ENCODE measurements at regions not wholly inside any gene's neighbourhood (a gene's known extent, or its start where the extent isn't known, plus 50 kb on each side); places are given as distances from the start of the nearest gene placed in this dataset.
A peak's percentile ranks its signal among the peaks of the same experiment; 100 is the strongest.

- no peaks in the 10 kb centered on the region for H3K27me3 Mint-ChIP-seq (ENCODE audit: low read depth)
- no peak overlapping the region for H3K4me3 Mint-ChIP-seq
- peaks cover 5% of the 10 kb centered on the region for H3K36me3 Mint-ChIP-seq (ENCODE audit: low read depth)
- peaks cover 3% of the 10 kb centered on the region for H3K9me3 Mint-ChIP-seq
- H3K4me1 Mint-ChIP-seq (ENCODE audit: low read depth), result peaks cover 22% of the 10 kb centered on the region
- no peak overlapping the region for H3K27ac Mint-ChIP-seq
Measured at GRCh38 chr20:4076671-4077070, 61.3 kb upstream of the RNF24 start.

GRCh38 chr20:4076033-4076432 is 60.7 kb upstream of the RNF24 start:
- Mint-ChIP-seq H3K36me3 (ENCODE audit: low read depth) (peaks cover 2% of the 10 kb centered on the region), H3K4me3 (no peak overlapping the region), H3K27ac (no peak overlapping the region)

GRCh38 chr20:4074877-4075455 is 59.6 kb upstream of the RNF24 start:
- H3K36me3 Mint-ChIP-seq (ENCODE audit: low read depth), result peaks cover 2% of the 10 kb centered on the region
- no peak overlapping the region for H3K27ac Mint-ChIP-seq
- H3K27me3 Mint-ChIP-seq (ENCODE audit: low read depth), result no peaks in the 10 kb centered on the region
- H3K9me3 Mint-ChIP-seq, result peaks cover 1% of the 10 kb centered on the region
- H3K4me1 Mint-ChIP-seq (ENCODE audit: low read depth), result peaks cover 19% of the 10 kb centered on the region
- no peak overlapping the region for H3K4me3 Mint-ChIP-seq

More at GRCh38 chr20:4076033-4076432, 60.7 kb upstream of the RNF24 start:
- no peaks in the 10 kb centered on the region for H3K27me3 Mint-ChIP-seq (ENCODE audit: low read depth)
- peaks cover 19% of the 10 kb centered on the region for H3K4me1 Mint-ChIP-seq (ENCODE audit: low read depth)
- no peaks in the 10 kb centered on the region for H3K9me3 Mint-ChIP-seq

- H3K27me3 Mint-ChIP-seq (ENCODE audit: low read depth), result no peaks in the 10 kb centered on the region
- peaks cover 2% of the 10 kb centered on the region for H3K36me3 Mint-ChIP-seq (ENCODE audit: low read depth)
- H3K4me3 Mint-ChIP-seq, result no peak overlapping the region
- peaks cover 4% of the 10 kb centered on the region for H3K9me3 Mint-ChIP-seq
- H3K4me1 Mint-ChIP-seq (ENCODE audit: low read depth), result peaks cover 19% of the 10 kb centered on the region
- H3K27ac Mint-ChIP-seq, result no peak overlapping the region
Measured at GRCh38 chr20:4073852-4074741, 58.7 kb upstream of the RNF24 start.

GRCh38 chr20:4071178-4071693 is 55.9 kb upstream of the RNF24 start:
- Mint-ChIP-seq H3K36me3 (ENCODE audit: low read depth) (no peaks in the 10 kb centered on the region), H3K27me3 (ENCODE audit: low read depth) (no peaks in the 10 kb centered on the region), H3K9me3 (peaks cover 4% of the 10 kb centered on the region), H3K4me3 (no peak overlapping the region), H3K27ac (no peak overlapping the region), H3K4me1 (ENCODE audit: low read depth) (peaks cover 13% of the 10 kb centered on the region)

GRCh38 chr20:4070323-4071177 is 55.2 kb upstream of the RNF24 start:
- H3K9me3 Mint-ChIP-seq, result peaks cover 4% of the 10 kb centered on the region
- no peaks in the 10 kb centered on the region for H3K36me3 Mint-ChIP-seq (ENCODE audit: low read depth)
- H3K4me3 Mint-ChIP-seq, result no peak overlapping the region
- no peaks in the 10 kb centered on the region for H3K27me3 Mint-ChIP-seq (ENCODE audit: low read depth)
- H3K4me1 Mint-ChIP-seq (ENCODE audit: low read depth), result peaks cover 13% of the 10 kb centered on the region
- H3K27ac Mint-ChIP-seq, result no peak overlapping the region

GRCh38 chr20:4069751-4070150 is 54.4 kb upstream of the RNF24 start:
- peaks cover 16% of the 10 kb centered on the region for H3K4me1 Mint-ChIP-seq (ENCODE audit: low read depth)
- H3K4me3 Mint-ChIP-seq, result no peak overlapping the region
- H3K9me3 Mint-ChIP-seq, result peaks cover 4% of the 10 kb centered on the region
- H3K36me3 Mint-ChIP-seq (ENCODE audit: low read depth), result no peaks in the 10 kb centered on the region
- H3K27ac Mint-ChIP-seq, result no peak overlapping the region
- H3K27me3 Mint-ChIP-seq (ENCODE audit: low read depth), result no peaks in the 10 kb centered on the region

- Mint-ChIP-seq H3K36me3 (ENCODE audit: low read depth) (no peaks in the 10 kb centered on the region), H3K27ac (no peak overlapping the region), H3K4me3 (no peak overlapping the region), H3K27me3 (ENCODE audit: low read depth) (no peaks in the 10 kb centered on the region), H3K9me3 (peaks cover 4% of the 10 kb centered on the region), H3K4me1 (ENCODE audit: low read depth) (peaks cover 13% of the 10 kb centered on the region)
Measured at GRCh38 chr20:4068708-4069107, 53.4 kb upstream of the RNF24 start.

- Mint-ChIP-seq H3K9me3 (peaks cover 4% of the 10 kb centered on the region), H3K4me1 (ENCODE audit: low read depth) (peaks cover 13% of the 10 kb centered on the region), H3K27me3 (ENCODE audit: low read depth) (no peaks in the 10 kb centered on the region), H3K36me3 (ENCODE audit: low read depth) (no peaks in the 10 kb centered on the region), H3K4me3 (no peak overlapping the region), H3K27ac (no peak overlapping the region)
Measured at GRCh38 chr20:4067600-4068261, 52.4 kb upstream of the RNF24 start.

GRCh38 chr20:4066551-4066950 is 51.2 kb upstream of the RNF24 start:
- no peaks in the 10 kb centered on the region for H3K27me3 Mint-ChIP-seq (ENCODE audit: low read depth)
- no peaks in the 10 kb centered on the region for H3K36me3 Mint-ChIP-seq (ENCODE audit: low read depth)
- H3K27ac Mint-ChIP-seq, result no peak overlapping the region
- no peak overlapping the region for H3K4me3 Mint-ChIP-seq
- peaks cover 17% of the 10 kb centered on the region for H3K4me1 Mint-ChIP-seq (ENCODE audit: low read depth)
- H3K9me3 Mint-ChIP-seq, result peaks cover 7% of the 10 kb centered on the region

- peaks cover 7% of the 10 kb centered on the region for H3K9me3 Mint-ChIP-seq
- H3K4me1 Mint-ChIP-seq (ENCODE audit: low read depth), result peaks cover 20% of the 10 kb centered on the region
- peak overlapping the region; percentile 11 for H3K27ac Mint-ChIP-seq
- no peaks in the 10 kb centered on the region for H3K36me3 Mint-ChIP-seq (ENCODE audit: low read depth)
- H3K27me3 Mint-ChIP-seq (ENCODE audit: low read depth), result no peaks in the 10 kb centered on the region
- H3K4me3 Mint-ChIP-seq, result no peak overlapping the region
Measured at GRCh38 chr20:4065391-4065844, 50.1 kb upstream of the RNF24 start.
